ENCODE measurements at regions not wholly inside any gene's neighbourhood (a gene's known extent, or its start where the extent isn't known, plus 50 kb on each side); places are given as distances from the start of the nearest gene placed in this dataset.

DNA sequence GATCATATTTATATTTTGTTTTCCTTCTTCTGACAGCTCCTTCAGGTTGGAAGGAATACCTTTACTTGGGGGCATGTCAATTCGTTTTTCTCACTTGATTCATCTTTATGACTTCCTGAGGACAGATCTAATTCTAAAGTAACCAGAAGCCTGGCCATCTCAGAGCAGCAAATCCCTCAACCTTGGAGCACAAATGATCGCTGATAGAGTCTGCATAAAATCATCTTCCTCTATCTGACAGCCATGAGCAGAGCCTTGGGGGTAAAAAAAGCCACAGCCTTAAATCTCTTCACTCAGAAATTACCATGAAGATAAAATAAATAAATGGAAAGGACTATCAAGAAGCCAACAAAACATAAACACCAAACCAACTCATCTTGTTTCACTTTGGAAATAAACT lies 325.8 kb downstream of the PRR16 start:
- Histone ChIP-seq H3K27ac (ENCODE audit: low read depth, low read length) (no peak overlapping the region), H3K27me3 (ENCODE audit: low read length) (no peaks in the 10 kb centered on the region), H3K36me3 (ENCODE audit: low read length) (no peaks in the 10 kb centered on the region), H3K79me2 (ENCODE audit: insufficient read depth, low read length) (no peaks in the 10 kb centered on the region), H3K9me2 (replicated peaks; ENCODE audit: insufficient read depth, low read length) (0 out of 2 replicates have a peak, but pooled peaks cover 3% of the 10 kb centered on the region), H3K9ac (ENCODE audit: low read length) (no peak overlapping the region), H4K20me1 (ENCODE audit: low read depth, low read length) (no peaks in the 10 kb centered on the region), H3F3A (ENCODE audit: insufficient read depth) (no peaks in the 10 kb centered on the region), H2AFZ (ENCODE audit: low read depth, low read length, severe bottlenecking) (no peak overlapping the region), H3K4me2 (ENCODE audit: low read depth, low read length, poor library complexity, severe bottlenecking) (no peak overlapping the region), H3K4me3 (ENCODE audit: insufficient read depth, low read length, poor library complexity, severe bottlenecking) (no peak overlapping the region), H3K9me3 (ENCODE audit: insufficient read depth, low read length) (no peaks in the 10 kb centered on the region)
- TF ChIP-seq, protein P1, sequence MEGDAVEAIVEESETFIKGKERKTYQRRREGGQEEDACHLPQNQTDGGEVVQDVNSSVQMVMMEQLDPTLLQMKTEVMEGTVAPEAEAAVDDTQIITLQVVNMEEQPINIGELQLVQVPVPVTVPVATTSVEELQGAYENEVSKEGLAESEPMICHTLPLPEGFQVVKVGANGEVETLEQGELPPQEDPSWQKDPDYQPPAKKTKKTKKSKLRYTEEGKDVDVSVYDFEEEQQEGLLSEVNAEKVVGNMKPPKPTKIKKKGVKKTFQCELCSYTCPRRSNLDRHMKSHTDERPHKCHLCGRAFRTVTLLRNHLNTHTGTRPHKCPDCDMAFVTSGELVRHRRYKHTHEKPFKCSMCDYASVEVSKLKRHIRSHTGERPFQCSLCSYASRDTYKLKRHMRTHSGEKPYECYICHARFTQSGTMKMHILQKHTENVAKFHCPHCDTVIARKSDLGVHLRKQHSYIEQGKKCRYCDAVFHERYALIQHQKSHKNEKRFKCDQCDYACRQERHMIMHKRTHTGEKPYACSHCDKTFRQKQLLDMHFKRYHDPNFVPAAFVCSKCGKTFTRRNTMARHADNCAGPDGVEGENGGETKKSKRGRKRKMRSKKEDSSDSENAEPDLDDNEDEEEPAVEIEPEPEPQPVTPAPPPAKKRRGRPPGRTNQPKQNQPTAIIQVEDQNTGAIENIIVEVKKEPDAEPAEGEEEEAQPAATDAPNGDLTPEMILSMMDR (IDR thresholded peaks at IDR 0.05; ENCODE audit: insufficient read depth, low read length, poor library complexity, severe bottlenecking): no peak
- no peak for TF ChIP-seq EZH2phosphoT487 (conservative IDR thresholded peaks at IDR 0.05; ENCODE audit: low read length)

- TF ChIP-seq EZH2phosphoT487 (conservative IDR thresholded peaks at IDR 0.05; ENCODE audit: low read length): no peak
- TF ChIP-seq, protein P1 (IDR thresholded peaks at IDR 0.05; ENCODE audit: insufficient read depth, low read length, poor library complexity, severe bottlenecking): no peak
- H3K4me2 ChIP-seq (ENCODE audit: low read depth, low read length, poor library complexity, severe bottlenecking): no peak overlapping the region
- no peaks in the 10 kb centered on the region for H4K20me1 ChIP-seq (ENCODE audit: low read depth, low read length)
- H3K9me2 ChIP-seq (replicated peaks; ENCODE audit: insufficient read depth, low read length): 0 out of 2 replicates have a peak, but pooled peaks cover 3% of the 10 kb centered on the region
- H3K27ac ChIP-seq (ENCODE audit: low read depth, low read length): no peak overlapping the region
- no peaks in the 10 kb centered on the region for H3K36me3 ChIP-seq (ENCODE audit: low read length)
- no peak overlapping the region for H3K4me3 ChIP-seq (ENCODE audit: insufficient read depth, low read length, poor library complexity, severe bottlenecking)
- H3K79me2 ChIP-seq (ENCODE audit: insufficient read depth, low read length): no peaks in the 10 kb centered on the region
- no peak overlapping the region for H2AFZ ChIP-seq (ENCODE audit: low read depth, low read length, severe bottlenecking)
- no peaks in the 10 kb centered on the region for H3F3A ChIP-seq (ENCODE audit: insufficient read depth)
- H3K27me3 ChIP-seq (ENCODE audit: low read length): no peaks in the 10 kb centered on the region
- H3K9ac ChIP-seq (ENCODE audit: low read length): no peak overlapping the region
- no peaks in the 10 kb centered on the region for H3K9me3 ChIP-seq (ENCODE audit: insufficient read depth, low read length)
These were observed 326.2 kb downstream of the PRR16 start for GRCh38 chr5:120790339-120790738.

DNA sequence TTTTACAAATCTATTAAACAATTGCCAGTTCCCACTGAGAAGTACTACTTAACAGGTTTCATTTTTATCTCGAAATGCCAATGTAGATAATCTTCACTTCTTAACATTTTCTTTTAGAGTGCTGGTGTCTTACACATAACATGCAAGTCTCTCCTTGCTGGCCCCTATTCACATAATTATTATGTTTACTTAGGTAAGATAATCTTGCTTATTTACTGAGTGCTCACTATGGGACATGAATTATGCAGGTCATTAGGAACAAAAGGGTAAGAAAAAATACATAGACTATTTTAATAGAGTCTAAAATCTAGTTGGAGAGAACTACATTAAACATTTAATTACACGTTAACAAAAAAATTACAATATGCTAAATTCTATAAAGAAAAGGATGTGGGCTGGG lies 328.4 kb downstream of the PRR16 start:
- no peak overlapping the region for H3K4me2 ChIP-seq (ENCODE audit: low read depth, low read length, poor library complexity, severe bottlenecking)
- no peak overlapping the region for H3K9ac ChIP-seq (ENCODE audit: low read length)

More for the DNA sequence above, 328.4 kb downstream of the PRR16 start:
- TF ChIP-seq, protein P1 (IDR thresholded peaks at IDR 0.05; ENCODE audit: insufficient read depth, low read length, poor library complexity, severe bottlenecking): no peak
- Histone ChIP-seq H3K27me3 (ENCODE audit: low read length) (no peaks in the 10 kb centered on the region), H2AFZ (ENCODE audit: low read depth, low read length, severe bottlenecking) (no peak overlapping the region), H3F3A (ENCODE audit: insufficient read depth) (no peaks in the 10 kb centered on the region), H3K79me2 (ENCODE audit: insufficient read depth, low read length) (no peaks in the 10 kb centered on the region), H3K9me3 (ENCODE audit: insufficient read depth, low read length) (no peaks in the 10 kb centered on the region), H3K4me3 (ENCODE audit: insufficient read depth, low read length, poor library complexity, severe bottlenecking) (no peak overlapping the region), H3K36me3 (ENCODE audit: low read length) (no peaks in the 10 kb centered on the region), H3K9me2 (replicated peaks; ENCODE audit: insufficient read depth, low read length) (0 out of 2 replicates have a peak, but pooled peaks cover 3% of the 10 kb centered on the region), H4K20me1 (ENCODE audit: low read depth, low read length) (no peaks in the 10 kb centered on the region), H3K27ac (ENCODE audit: low read depth, low read length) (no peak overlapping the region)

Data from SU-DHL-6 (cell line).